Natural killer cell (primary cell): ENCODE measurements at regions not wholly inside any gene's neighbourhood (a gene's known extent, or its start where the extent isn't known, plus 50 kb on each side); places are given as distances from the start of the nearest gene placed in this dataset.

Experiments
- ATAC-seq, 3 donors: fragments of 150-1000 bp in 2 of 3; fragments of 200-7000 bp in 1 of 3; cut with Tn5 transposase; 1 replicate in 1 of 3; 2 replicates in 2 of 3; pipeline ENCODE4 v1.10.0; 2021; ENCODE audit warnings: mild to moderate bottlenecking in 2 of 3, moderate library complexity in 2 of 3
- DNase-seq, 2 donors: peaks; one replicate each; pipeline versions ENCODE4 v3.0.0 to v3.0.0-alpha.2; 2013 to 2021; ENCODE audit warnings: mixed read lengths in 1 of 2
- H3K27ac ChIP-seq: one replicate; pipeline ENCODE4 v1.5.1; 2013; ENCODE audit warnings: mild to moderate bottlenecking, low read length
- H3K27me3 ChIP-seq: one replicate; pipeline ENCODE4 v1.6.1; 2013; ENCODE audit warnings: low read length; ENCODE audit not compliant: control insufficient read depth, insufficient read depth
- H3K36me3 ChIP-seq: one replicate; pipeline ENCODE4 v1.6.1; 2013; ENCODE audit warnings: low read length; ENCODE audit not compliant: control insufficient read depth, insufficient read depth
- H3K4me1 ChIP-seq: one replicate; pipeline ENCODE4 v1.6.1; 2013; ENCODE audit warnings: low read length; ENCODE audit not compliant: control insufficient read depth, insufficient read depth
- H3K4me3 ChIP-seq: one replicate; pipeline ENCODE4 v1.5.1; 2013; ENCODE audit warnings: low read length
- H3K9me3 ChIP-seq: one replicate; pipeline ENCODE4 v1.6.1; 2013; ENCODE audit warnings: low read length; ENCODE audit not compliant: control insufficient read depth, insufficient read depth
- H3K27ac Mint-ChIP-seq, 2 donors: one replicate each; pipeline ENCODE4 v1.8.0; 2022; ENCODE audit warnings: mild to moderate bottlenecking in 2 of 2, mixed read lengths in 2 of 2, moderate library complexity in 1 of 2
- H3K27me3 Mint-ChIP-seq, 2 donors: one replicate each; pipeline ENCODE4 v1.8.0; 2022; ENCODE audit warnings: low read depth in 2 of 2, mixed read lengths in 2 of 2
- H3K36me3 Mint-ChIP-seq: one replicate; pipeline ENCODE4 v1.8.0; 2022; ENCODE audit warnings: mixed read lengths
- H3K4me1 Mint-ChIP-seq, 2 donors: one replicate each; pipeline ENCODE4 v1.8.0; 2022; ENCODE audit warnings: mixed read lengths in 2 of 2
- H3K4me3 Mint-ChIP-seq: one replicate; pipeline ENCODE4 v1.8.0; 2022; ENCODE audit warnings: mild to moderate bottlenecking, moderate library complexity, mixed read lengths
- H3K9me3 Mint-ChIP-seq, 2 donors: one replicate each; pipeline ENCODE4 v1.8.0; 2022; ENCODE audit warnings: mixed read lengths in 2 of 2
- CTCF ChIP-seq: fragments of 200-600 bp; IDR thresholded peaks from one replicate; pipeline ENCODE4 v1.8.0; 2022; ENCODE audit warnings: antibody characterized with exemption
- WGBS: methylation state at CpG from one replicate; pipeline ENCODE4 v1.1.7; 2013; ENCODE audit warnings: missing lambda C conversion rate; ENCODE audit not compliant: insufficient coverage; 5-methylcytosine and 5-hydroxymethylcytosine counted together
- intact Hi-C: fragments of 100-400 bp; cut with micrococcal nuclease; formaldehyde crosslinking; loops from one replicate; pipeline ENCODE4 v1.14.2; 2022

GRCh38 chr20:39862470-39862891, 826.6 kb downstream of the MAFB start:
- Mint-ChIP-seq H3K36me3 (no peaks in the 10 kb centered on the region), H3K9me3 (peaks cover 2% of the 10 kb centered on the region in 2 donors), H3K4me1 (no peaks in the 10 kb centered on the region), H3K27ac (no peak overlapping the region), H3K27me3 (peaks cover 0 to 4% of the 10 kb centered on the region in 2 donors), H3K4me3 (no peak overlapping the region)
- no peaks in the 10 kb centered on the region for H3K27me3 ChIP-seq
- H3K4me1 ChIP-seq: no peaks in the 10 kb centered on the region
- 67% methylated on average over 4 of the region's 4 CpGs for WGBS
- intact Hi-C loops: no loop called here
- no peak for ATAC-seq
- H3K36me3 ChIP-seq: no peaks in the 10 kb centered on the region
- H3K9me3 ChIP-seq: no peaks in the 10 kb centered on the region
- no peak overlapping the region for H3K27ac ChIP-seq
- no peak overlapping the region for H3K4me3 ChIP-seq
- no peak for TF ChIP-seq CTCF
- no peak for DNase-seq

- H3K4me3 ChIP-seq: no peak overlapping the region
- WGBS: 65% methylated on average over 1 of the region's 1 CpG
- Mint-ChIP-seq H3K27ac (no peak overlapping the region), H3K4me3 (no peak overlapping the region), H3K9me3 (peaks cover 2% of the 10 kb centered on the region in 2 donors), H3K27me3 (peaks cover 0 to 4% of the 10 kb centered on the region in 2 donors), H3K36me3 (no peaks in the 10 kb centered on the region), H3K4me1 (no peaks in the 10 kb centered on the region)
- H3K27ac ChIP-seq: no peak overlapping the region
- H3K9me3 ChIP-seq: no peaks in the 10 kb centered on the region
- H3K4me1 ChIP-seq: no peaks in the 10 kb centered on the region
- no peak for ATAC-seq
- intact Hi-C loops: no loop called here
- H3K27me3 ChIP-seq: no peaks in the 10 kb centered on the region
- no peak for TF ChIP-seq CTCF
- H3K36me3 ChIP-seq: no peaks in the 10 kb centered on the region
- DNase-seq: no peak
Observed at GRCh38 chr20:39861381-39861780, 827.7 kb downstream of the MAFB start.

DNA sequence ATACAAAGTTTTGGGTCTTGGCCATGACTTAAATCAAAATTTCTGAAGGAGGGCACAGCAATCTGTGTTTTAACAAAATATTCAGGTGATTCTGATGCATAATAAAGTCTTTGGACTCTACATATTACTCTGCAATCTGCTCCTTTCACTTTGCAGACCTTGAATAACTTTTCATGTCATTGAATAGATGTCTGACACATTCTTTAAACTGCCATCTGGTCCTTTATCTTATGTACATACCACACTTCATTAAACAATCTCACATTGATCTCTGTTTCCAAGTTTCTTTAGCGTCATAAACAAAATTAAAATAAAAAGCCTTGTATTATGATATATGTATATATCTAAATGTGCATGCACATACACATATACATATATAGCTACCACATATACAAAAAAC, 831.2 kb downstream of the MAFB start:
- Histone ChIP-seq H3K27me3 (no peaks in the 10 kb centered on the region), H3K36me3 (no peaks in the 10 kb centered on the region), H3K4me3 (no peak overlapping the region), H3K4me1 (no peaks in the 10 kb centered on the region), H3K9me3 (no peaks in the 10 kb centered on the region), H3K27ac (no peak overlapping the region)
- DNase-seq (no peak), ATAC-seq (no peak)
- peaks cover 0 to 2% of the 10 kb centered on the region in 2 donors for H3K9me3 Mint-ChIP-seq
- no peak for TF ChIP-seq CTCF
- intact Hi-C loops: no loop called here
- WGBS: no CpG with 5 or more reads among the region's 1 CpG
- H3K27me3 Mint-ChIP-seq: peaks cover 0 to 4% of the 10 kb centered on the region in 2 donors
- H3K27ac Mint-ChIP-seq: no peak overlapping the region
- H3K4me3 Mint-ChIP-seq: no peak overlapping the region
- H3K36me3 Mint-ChIP-seq: no peaks in the 10 kb centered on the region
- no peaks in the 10 kb centered on the region for H3K4me1 Mint-ChIP-seq

- Mint-ChIP-seq H3K27ac (no peak overlapping the region), H3K27me3 (peaks cover 0 to 4% of the 10 kb centered on the region in 2 donors), H3K9me3 (peaks cover 0 to 2% of the 10 kb centered on the region in 2 donors), H3K4me3 (no peak overlapping the region), H3K4me1 (no peaks in the 10 kb centered on the region), H3K36me3 (no peaks in the 10 kb centered on the region)
- Histone ChIP-seq H3K36me3 (no peaks in the 10 kb centered on the region), H3K27ac (no peak overlapping the region), H3K9me3 (no peaks in the 10 kb centered on the region), H3K4me1 (no peaks in the 10 kb centered on the region), H3K27me3 (no peaks in the 10 kb centered on the region), H3K4me3 (no peak overlapping the region)
- no peak for TF ChIP-seq CTCF
- DNase-seq (no peak), ATAC-seq (no peak)
- intact Hi-C loops: no loop called here
- WGBS: no CpG with 5 or more reads among the region's 1 CpG
Observed at GRCh38 chr20:39857187-39857586, 831.8 kb downstream of the MAFB start.
